ENCODE measurements at regions not wholly inside any gene's neighbourhood (a gene's known extent, or its start where the extent isn't known, plus 50 kb on each side); places are given as distances from the start of the nearest gene placed in this dataset.

GRCh38 chr9:29183971-29184370, 1610.7 kb upstream of the C9orf72 start:
- no peak for TF ChIP-seq ZNF253 (CRISPR knock-in tag; IDR thresholded peaks at IDR 0.05; ENCODE audit: borderline replicate concordance)
- TF ChIP-seq DBP (CRISPR knock-in tag; IDR thresholded peaks at IDR 0.05; ENCODE audit: not compliant biosample characterization) = no peak
- TF ChIP-seq SETDB1 (CRISPR knock-in tag; IDR thresholded peaks at IDR 0.05; ENCODE audit: borderline replicate concordance) = no peak
- no peak for TF ChIP-seq ZNF292 (CRISPR knock-in tag; IDR thresholded peaks at IDR 0.05; ENCODE audit: borderline replicate concordance, low read depth)
- TF ChIP-seq SRSF1 (optimal IDR thresholded peaks at IDR 0.05; ENCODE audit: low read depth, low read length) = no peak
- no peak for TF ChIP-seq HHEX (CRISPR knock-in tag; IDR thresholded peaks at IDR 0.05)
- no peak for TF ChIP-seq SNRNP70 (IDR thresholded peaks at IDR 0.05; ENCODE audit: low read depth, low read length)
- TF ChIP-seq SYNCRIP (IDR thresholded peaks at IDR 0.05; ENCODE audit: insufficient read depth, low read depth, low read length) = no peak
- TF ChIP-seq POLR2A (IDR thresholded peaks at IDR 0.05; ENCODE audit: insufficient read depth in 1 of 2, low read depth in 2 of 2, low read length in 2 of 2) = no peak
- no peak for TF ChIP-seq MAX (IDR thresholded peaks at IDR 0.05)
